Subcutaneous abdominal adipose tissue (tissue), 5 donors: ENCODE measurements at regions not wholly inside any gene's neighbourhood (a gene's known extent, or its start where the extent isn't known, plus 50 kb on each side); places are given as distances from the start of the nearest gene placed in this dataset.

Source experiments
- H3K27ac ChIP-seq: one replicate; pipeline ENCODE4 v1.7.0; 2013; ENCODE audit warnings: low read depth, mild to moderate bottlenecking, inconsistent platforms, low read length, moderate library complexity
- H3K27me3 ChIP-seq, 5 donors: one replicate each; pipeline ENCODE4 v1.7.0; 2013; ENCODE audit warnings: low read length in 5 of 5, inconsistent platforms in 1 of 5; ENCODE audit not compliant: control insufficient read depth in 5 of 5, insufficient read depth in 4 of 5
- H3K36me3 ChIP-seq, 5 donors: one replicate each; pipeline ENCODE4 v1.7.0; 2013; ENCODE audit warnings: low read length in 5 of 5; ENCODE audit not compliant: control insufficient read depth in 5 of 5, insufficient read depth in 5 of 5
- H3K4me1 ChIP-seq, 5 donors: one replicate each; pipeline ENCODE4 v1.7.0; 2013; ENCODE audit warnings: low read length in 5 of 5, mild to moderate bottlenecking in 3 of 5, moderate library complexity in 1 of 5; ENCODE audit not compliant: control insufficient read depth in 5 of 5, insufficient read depth in 5 of 5
- H3K4me3 ChIP-seq, 5 donors: one replicate each; pipeline ENCODE4 v1.7.0; 2013; ENCODE audit warnings: low read length in 5 of 5, low read depth in 1 of 5
- H3K9ac ChIP-seq, 5 donors: one replicate each; pipeline ENCODE4 v1.7.0; 2013; ENCODE audit warnings: low read length in 5 of 5, mild to moderate bottlenecking in 4 of 5, moderate library complexity in 3 of 5
- H3K9me3 ChIP-seq, 5 donors: one replicate each; pipeline ENCODE4 v1.7.0; 2013; ENCODE audit warnings: low read length in 5 of 5; ENCODE audit not compliant: control insufficient read depth in 5 of 5
- donor health status: healthy.
- donor health status: healthy.
- donor health status: healthy.
- donor health status: healthy.
- donor health status: healthy.

DNA sequence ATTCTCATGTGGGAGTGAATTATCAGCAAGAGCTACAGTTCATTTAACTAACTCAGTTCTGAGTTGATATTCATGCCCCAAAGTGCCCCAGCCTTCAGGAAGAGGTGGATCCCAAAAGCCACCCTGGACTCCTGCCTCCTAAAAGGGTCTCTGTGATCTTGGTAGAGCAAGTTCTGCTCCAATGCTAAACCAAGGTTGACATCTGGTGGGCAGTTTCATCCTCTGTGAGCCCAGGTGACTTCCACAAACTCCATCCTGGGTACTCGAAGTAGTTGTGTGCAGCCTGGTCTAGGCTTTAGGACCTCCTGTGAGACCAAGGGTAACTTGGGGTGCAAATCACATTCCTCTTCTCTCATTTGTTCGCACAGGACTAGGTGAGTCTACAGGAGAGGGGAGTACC is 816.8 kb downstream of the MTRR start:
- Histone ChIP-seq H3K9me3 (no peaks in the 10 kb centered on the region), H3K4me3 (no peak overlapping the region), H3K4me1 (no peaks in the 10 kb centered on the region), H3K27ac (no peak overlapping the region), H3K36me3 (no peaks in the 10 kb centered on the region), H3K9ac (no peak overlapping the region), H3K27me3 (no peaks in the 10 kb centered on the region)

- H3K4me1 ChIP-seq, result no peaks in the 10 kb centered on the region
- H3K36me3 ChIP-seq, result no peaks in the 10 kb centered on the region
- H3K27me3 ChIP-seq, result no peaks in the 10 kb centered on the region
- H3K9me3 ChIP-seq, result no peaks in the 10 kb centered on the region
- no peak overlapping the region for H3K4me3 ChIP-seq
- H3K9ac ChIP-seq, result no peak overlapping the region
- H3K27ac ChIP-seq, result no peak overlapping the region
Measured at GRCh38 chr5:8686707-8687106, 817.8 kb downstream of the MTRR start.

DNA sequence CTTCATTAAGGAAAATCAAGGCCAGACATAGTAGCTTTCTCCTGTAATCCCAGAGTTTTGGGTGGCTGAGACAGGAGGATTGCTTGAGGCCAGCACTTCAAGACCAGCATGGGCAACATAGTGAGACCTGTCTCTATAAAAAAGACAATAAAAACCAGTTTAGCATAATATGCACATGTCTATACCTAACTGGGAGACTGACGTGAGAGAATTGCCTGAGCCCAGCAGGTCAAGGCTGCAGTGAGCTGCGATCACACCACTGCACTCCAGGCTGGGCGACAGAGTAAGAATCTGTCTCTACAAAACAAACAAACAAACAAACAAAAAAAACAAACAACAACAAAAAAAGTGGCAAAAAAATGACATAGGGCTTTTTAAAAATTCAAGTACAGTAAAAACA is 820.8 kb downstream of the MTRR start:
- H3K4me1 ChIP-seq, result no peaks in the 10 kb centered on the region
- H3K27me3 ChIP-seq, result no peaks in the 10 kb centered on the region
- no peaks in the 10 kb centered on the region for H3K9me3 ChIP-seq
- H3K27ac ChIP-seq, result no peak overlapping the region
- no peak overlapping the region for H3K4me3 ChIP-seq
- no peak overlapping the region for H3K9ac ChIP-seq
- H3K36me3 ChIP-seq, result no peaks in the 10 kb centered on the region

DNA sequence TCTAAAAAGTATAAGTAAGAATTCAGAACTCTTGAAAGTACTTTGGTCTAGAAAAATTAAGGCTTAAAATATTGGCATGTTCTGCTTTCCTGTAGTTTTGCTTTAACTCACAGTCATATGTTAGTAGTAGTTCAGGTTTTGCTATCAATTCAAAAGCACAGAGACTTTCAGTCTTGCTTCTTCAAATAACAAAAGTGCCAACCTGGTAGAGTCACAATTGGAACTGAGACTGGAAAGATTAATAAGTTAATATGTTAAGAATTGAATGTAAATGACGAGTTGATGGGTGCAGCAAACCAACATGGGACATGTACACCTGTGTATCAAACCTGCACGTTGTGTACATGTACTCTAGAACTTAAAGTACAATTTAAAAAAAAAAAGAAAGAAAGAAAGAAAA is 822.3 kb downstream of the MTRR start:
- no peak overlapping the region for H3K4me3 ChIP-seq
- no peaks in the 10 kb centered on the region for H3K36me3 ChIP-seq
- no peak overlapping the region for H3K9ac ChIP-seq
- H3K27me3 ChIP-seq, result no peaks in the 10 kb centered on the region
- H3K9me3 ChIP-seq, result no peaks in the 10 kb centered on the region
- no peak overlapping the region for H3K27ac ChIP-seq
- H3K4me1 ChIP-seq, result no peaks in the 10 kb centered on the region

DNA sequence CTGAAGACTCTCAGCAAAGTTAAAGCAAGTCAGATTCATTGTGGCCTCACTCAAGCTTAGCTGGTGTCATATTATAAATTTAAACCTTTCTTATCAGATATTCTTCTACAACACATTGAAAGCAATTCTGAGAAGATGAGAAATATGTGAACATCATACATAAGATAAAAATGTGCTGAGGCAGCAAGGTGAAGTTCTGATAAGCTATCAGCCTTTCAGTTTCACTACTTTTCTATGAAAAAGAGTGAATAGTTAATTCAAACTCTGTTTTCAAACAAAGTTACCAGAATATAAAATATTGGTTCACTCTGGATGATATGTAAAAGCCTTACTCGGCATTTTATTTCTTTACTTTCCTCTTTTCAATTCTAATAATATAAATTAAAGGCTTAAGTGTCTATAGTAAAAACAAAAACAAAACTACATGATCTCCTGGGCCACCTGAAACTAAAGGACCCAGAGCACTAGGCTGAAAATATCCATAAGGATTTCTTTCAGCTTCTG is 824.4 kb downstream of the MTRR start:
- Histone ChIP-seq H3K9me3 (no peaks in the 10 kb centered on the region), H3K4me3 (no peak overlapping the region), H3K27me3 (no peaks in the 10 kb centered on the region), H3K4me1 (no peaks in the 10 kb centered on the region), H3K27ac (no peak overlapping the region), H3K36me3 (no peaks in the 10 kb centered on the region), H3K9ac (no peak overlapping the region)

- Histone ChIP-seq H3K27ac (no peak overlapping the region), H3K9ac (no peak overlapping the region)
Measured at GRCh38 chr5:8694545-8694944, 825.6 kb downstream of the MTRR start.

DNA sequence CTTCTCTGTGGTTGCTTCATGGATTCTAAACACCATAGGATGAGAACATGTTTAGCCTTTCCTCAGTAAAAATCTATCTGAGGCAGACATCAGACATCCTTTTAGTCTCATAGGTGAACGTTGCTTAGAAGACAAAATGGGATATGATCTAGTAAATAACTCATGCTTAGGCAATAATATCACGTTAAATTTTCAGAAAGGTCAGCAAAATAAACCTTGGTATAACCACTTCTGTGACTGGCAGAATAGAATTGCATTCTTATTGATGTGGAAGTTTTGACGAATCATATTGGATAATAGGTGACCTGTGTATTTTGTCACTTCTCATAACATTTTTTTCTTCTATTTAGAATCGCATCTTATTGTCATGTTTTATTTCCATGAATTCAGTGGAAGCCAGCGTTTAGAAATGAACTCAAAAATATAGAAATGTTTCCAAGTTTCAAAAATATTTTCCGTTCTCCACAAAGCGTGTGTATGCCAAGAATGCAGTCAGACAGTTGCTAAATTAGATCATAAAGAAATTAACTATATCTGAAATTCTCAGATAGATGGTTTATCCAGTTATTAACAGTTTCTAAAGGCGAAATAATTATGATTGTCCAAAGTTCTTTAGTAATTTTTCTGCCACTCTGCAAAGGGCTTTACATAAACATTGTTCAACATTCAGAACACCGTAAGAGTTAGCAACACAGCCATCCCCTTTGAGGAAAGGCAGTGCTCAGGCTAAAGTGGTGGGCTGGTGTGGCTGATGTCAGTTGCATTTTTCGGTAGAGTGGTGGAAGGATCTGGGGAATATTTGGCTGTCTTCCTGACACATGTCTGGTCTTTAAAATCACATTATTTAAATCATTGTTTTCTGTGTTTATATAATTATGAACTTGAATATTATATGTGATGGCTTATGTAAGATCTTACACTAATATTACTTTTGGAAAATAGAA is 827.2 kb downstream of the MTRR start:
- H3K27ac ChIP-seq, result no peak overlapping the region
- H3K27me3 ChIP-seq, result no peaks in the 10 kb centered on the region
- H3K9ac ChIP-seq, result no peak overlapping the region
- no peaks in the 10 kb centered on the region for H3K9me3 ChIP-seq
- no peaks in the 10 kb centered on the region for H3K36me3 ChIP-seq
- H3K4me1 ChIP-seq, result no peaks in the 10 kb centered on the region
- no peak overlapping the region for H3K4me3 ChIP-seq

More at GRCh38 chr5:8694545-8694944, 825.6 kb downstream of the MTRR start:
- H3K4me1 ChIP-seq, result no peaks in the 10 kb centered on the region
- no peaks in the 10 kb centered on the region for H3K36me3 ChIP-seq
- no peak overlapping the region for H3K4me3 ChIP-seq
- no peaks in the 10 kb centered on the region for H3K9me3 ChIP-seq
- H3K27me3 ChIP-seq, result no peaks in the 10 kb centered on the region

DNA sequence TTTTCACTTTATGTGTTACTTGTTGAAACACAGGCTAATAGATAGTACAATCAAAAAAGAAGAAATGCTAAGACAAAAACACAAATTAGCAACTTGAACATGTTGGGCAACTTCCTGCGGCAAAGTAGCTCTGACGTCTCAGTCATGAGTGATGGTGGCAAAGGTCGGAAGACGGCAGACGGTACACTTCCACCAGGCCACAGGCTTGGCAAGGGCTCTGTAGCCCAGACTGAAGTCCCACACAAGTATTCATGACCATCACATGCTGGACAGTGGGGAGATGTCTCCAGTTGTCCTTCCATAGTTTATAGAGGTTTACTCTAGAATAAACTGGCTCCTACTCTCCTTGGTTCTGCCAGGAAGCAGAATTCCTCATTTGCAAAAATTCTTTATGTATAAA is 831.3 kb downstream of the MTRR start:
- H3K4me1 ChIP-seq, result no peaks in the 10 kb centered on the region
- no peak overlapping the region for H3K9ac ChIP-seq
- H3K4me3 ChIP-seq, result no peak overlapping the region
- H3K27ac ChIP-seq, result no peak overlapping the region
- no peaks in the 10 kb centered on the region for H3K27me3 ChIP-seq
- no peaks in the 10 kb centered on the region for H3K36me3 ChIP-seq
- H3K9me3 ChIP-seq, result no peaks in the 10 kb centered on the region

DNA sequence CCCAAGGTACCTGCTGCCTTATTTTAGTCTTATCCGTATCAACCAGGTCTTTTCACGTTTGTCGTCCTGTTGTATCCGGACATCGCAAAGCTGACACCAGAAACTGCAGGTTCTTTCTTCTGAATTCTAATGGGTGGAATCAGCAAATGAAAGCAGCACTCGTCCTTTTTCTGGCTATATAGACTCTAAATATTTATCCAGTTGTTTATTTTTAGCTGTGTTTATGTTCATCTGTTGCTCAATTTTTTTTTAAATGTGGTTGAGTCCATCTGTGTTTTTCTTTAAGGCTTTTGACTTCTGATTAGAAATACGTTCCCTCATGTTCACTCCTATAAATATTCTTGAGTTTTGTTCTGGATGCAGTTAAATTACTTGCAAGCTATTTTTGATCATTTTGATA is 831.7 kb downstream of the MTRR start:
- Histone ChIP-seq H3K9me3 (no peaks in the 10 kb centered on the region), H3K27me3 (no peaks in the 10 kb centered on the region), H3K4me1 (no peaks in the 10 kb centered on the region), H3K4me3 (no peak overlapping the region), H3K9ac (no peak overlapping the region), H3K27ac (no peak overlapping the region), H3K36me3 (no peaks in the 10 kb centered on the region)

DNA sequence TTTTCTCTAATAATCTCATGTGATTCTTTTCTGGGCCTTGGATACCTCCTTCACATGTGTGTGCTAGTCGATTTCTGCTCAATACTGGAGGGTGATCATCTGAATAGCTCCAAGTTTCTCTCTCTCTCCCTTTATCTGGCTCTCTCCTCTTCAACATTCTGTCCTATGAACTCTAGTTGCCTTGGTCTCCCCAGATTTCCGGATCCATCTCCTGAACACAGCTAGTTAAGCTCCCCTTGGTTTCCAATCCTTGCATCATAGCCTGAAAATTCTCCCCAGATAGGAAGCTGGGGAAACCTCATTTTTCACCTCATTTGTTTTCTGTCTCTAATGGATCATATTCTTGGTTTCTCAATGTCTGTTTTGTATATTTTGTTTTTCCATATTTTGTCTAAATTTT is 832.3 kb downstream of the MTRR start:
- H3K27ac ChIP-seq, result no peak overlapping the region
- H3K9ac ChIP-seq, result no peak overlapping the region

More for the DNA sequence above, 832.3 kb downstream of the MTRR start:
- H3K4me1 ChIP-seq, result no peaks in the 10 kb centered on the region
- no peaks in the 10 kb centered on the region for H3K9me3 ChIP-seq
- no peaks in the 10 kb centered on the region for H3K27me3 ChIP-seq
- H3K36me3 ChIP-seq, result no peaks in the 10 kb centered on the region
- H3K4me3 ChIP-seq, result no peak overlapping the region
